ENCODE measurements at regions not wholly inside any gene's neighbourhood (a gene's known extent, or its start where the extent isn't known, plus 50 kb on each side); places are given as distances from the start of the nearest gene placed in this dataset.

- no peaks in the 10 kb centered on the region for H3K9me1 ChIP-seq (ENCODE audit: insufficient read depth, low read length)
- dilution Hi-C loops (cut with HindIII; ENCODE audit: low sequenced_read_pairs, unreplicated experiment) (no loop called here), in situ Hi-C loops (cut with MboI; ENCODE audit: low sequenced_read_pairs) (no loop called here), intact Hi-C loops (cut with micrococcal nuclease) (no loop called here)
- no peak overlapping the region for H2BK15ac ChIP-seq (ENCODE audit: low read depth, low read length)
- H3K18ac ChIP-seq (ENCODE audit: low read depth, low read length): no peak overlapping the region
- H3K14ac ChIP-seq (replicated peaks; ENCODE audit: low read depth, low read length): no peak overlapping the region
- H3K4me3 ChIP-seq (ENCODE audit: insufficient read depth, low read depth, low read length): no peak overlapping the region
- no TSS peak for BruUV-seq (replicated peaks)
- no peak overlapping the region for H3K23ac ChIP-seq (ENCODE audit: low read depth, low read length)
- H2AK9ac ChIP-seq (replicated peaks; ENCODE audit: low read depth, low read length, poor library complexity): no peak overlapping the region
- H3K9ac ChIP-seq (ENCODE audit: low read depth, low read length): no peak overlapping the region
- H4K5ac ChIP-seq (ENCODE audit: low read depth, low read length): no peak overlapping the region
- H2BK120ac ChIP-seq (ENCODE audit: low read depth, low read length): no peak overlapping the region
- H3K9me3 ChIP-seq (ENCODE audit: control insufficient read depth, insufficient read depth, low read length): no peaks in the 10 kb centered on the region
- H4K8ac ChIP-seq (ENCODE audit: low read depth in 2 of 2, low read length in 2 of 2): no peak overlapping the region
- H3K56ac ChIP-seq (ENCODE audit: extremely low read depth, insufficient read depth, low read length): no peak overlapping the region
- ChIA-PET POLR2A (ENCODE audit: unreplicated experiment) (no interaction called here), CTCF (no interaction called here)
- H3K4ac ChIP-seq (ENCODE audit: low read depth, low read length): no peak overlapping the region
- H3K4me2 ChIP-seq (ENCODE audit: low read depth, low read length): no peak overlapping the region
- no peaks in the 10 kb centered on the region for H4K20me1 ChIP-seq (ENCODE audit: insufficient read depth, low read length)
- no peak overlapping the region for H2BK5ac ChIP-seq (ENCODE audit: low read depth, low read length, poor library complexity, severe bottlenecking)
- no peak overlapping the region for H3K27ac ChIP-seq (ENCODE audit: insufficient read depth, low read length)
- H3K27me3 ChIP-seq (ENCODE audit: control insufficient read depth, insufficient read depth, low read length): peaks cover 10% of the 10 kb centered on the region
- ATAC-seq (ENCODE audit: low read depth) (no peak), DNase-seq (no peak)
- no peaks in the 10 kb centered on the region for H3K4me1 ChIP-seq (ENCODE audit: control insufficient read depth, insufficient read depth, low read length)
- 14% methylated on average over 1 of the region's 5 CpGs; no CpG with 5 or more reads in 1 of the 2 experiments for WGBS, 2 experiments (ENCODE audit: extremely low coverage in 2 of 2, insufficient read length in 1 of 2)
- no peak overlapping the region for H2AFZ ChIP-seq (replicated peaks; ENCODE audit: low read length, poor library complexity)
- H2BK20ac ChIP-seq (ENCODE audit: low read depth, low read length): no peak overlapping the region
- no peaks in the 10 kb centered on the region for H3K79me1 ChIP-seq (ENCODE audit: low read depth in 1 of 2, low read length in 2 of 2)
- no peak overlapping the region for H2AK5ac ChIP-seq (ENCODE audit: low read depth, low read length)
- no peak overlapping the region for H4K91ac ChIP-seq (ENCODE audit: insufficient read depth, low read depth, low read length)
- TF ChIP-seq ELK1 (IDR thresholded peaks at IDR 0.05; ENCODE audit: borderline replicate concordance, low read depth, low read length) (no peak), POLR2A (IDR thresholded peaks at IDR 0.05; ENCODE audit: low read depth, low read length) (no peak), RAD21 (IDR thresholded peaks at IDR 0.05; ENCODE audit: low read length) (no peak)
- TF ChIP-seq, protein P1, sequence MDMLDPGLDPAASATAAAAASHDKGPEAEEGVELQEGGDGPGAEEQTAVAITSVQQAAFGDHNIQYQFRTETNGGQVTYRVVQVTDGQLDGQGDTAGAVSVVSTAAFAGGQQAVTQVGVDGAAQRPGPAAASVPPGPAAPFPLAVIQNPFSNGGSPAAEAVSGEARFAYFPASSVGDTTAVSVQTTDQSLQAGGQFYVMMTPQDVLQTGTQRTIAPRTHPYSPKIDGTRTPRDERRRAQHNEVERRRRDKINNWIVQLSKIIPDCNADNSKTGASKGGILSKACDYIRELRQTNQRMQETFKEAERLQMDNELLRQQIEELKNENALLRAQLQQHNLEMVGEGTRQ (IDR thresholded peaks at IDR 0.05; ENCODE audit: low read depth, low read length): no peak
- H3K36me3 ChIP-seq (ENCODE audit: control insufficient read depth, insufficient read depth, low read length): no peaks in the 10 kb centered on the region
These were observed 98.4 kb downstream of the ZNF280B start for GRCh38 chr22:22410121-22410520.

All from IMR-90 (cell line).